HG03066 (cell line): ENCODE measurements at regions not wholly inside any gene's neighbourhood (a gene's known extent, or its start where the extent isn't known, plus 50 kb on each side); places are given as distances from the start of the nearest gene placed in this dataset.

Experiments used
- ATAC-seq: cut with Tn5 transposase; IDR thresholded peaks from one replicate; pipeline ENCODE4 v1.9.1; 2021; ENCODE audit warnings: low read depth; ENCODE audit not compliant: unreplicated experiment

DNA sequence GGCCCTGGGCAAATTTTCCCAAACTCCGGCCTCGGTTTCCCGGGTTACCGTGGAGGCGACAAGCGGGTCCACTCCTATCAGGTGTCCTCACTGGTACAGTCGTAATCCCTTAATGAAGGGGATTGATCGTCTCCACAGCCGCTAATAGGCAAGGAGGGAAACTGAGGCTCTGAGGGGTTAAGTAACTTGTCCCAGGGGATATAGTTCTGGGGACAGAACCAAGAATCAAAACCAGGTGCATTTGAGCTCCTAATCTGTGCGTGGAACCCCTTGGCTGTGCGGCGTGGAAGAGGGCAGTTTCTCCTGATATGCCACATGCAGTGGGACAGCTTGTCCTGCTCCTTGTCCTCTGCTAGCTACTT is 157.2 kb downstream of the CYRIA start:
- no peak for ATAC-seq

DNA sequence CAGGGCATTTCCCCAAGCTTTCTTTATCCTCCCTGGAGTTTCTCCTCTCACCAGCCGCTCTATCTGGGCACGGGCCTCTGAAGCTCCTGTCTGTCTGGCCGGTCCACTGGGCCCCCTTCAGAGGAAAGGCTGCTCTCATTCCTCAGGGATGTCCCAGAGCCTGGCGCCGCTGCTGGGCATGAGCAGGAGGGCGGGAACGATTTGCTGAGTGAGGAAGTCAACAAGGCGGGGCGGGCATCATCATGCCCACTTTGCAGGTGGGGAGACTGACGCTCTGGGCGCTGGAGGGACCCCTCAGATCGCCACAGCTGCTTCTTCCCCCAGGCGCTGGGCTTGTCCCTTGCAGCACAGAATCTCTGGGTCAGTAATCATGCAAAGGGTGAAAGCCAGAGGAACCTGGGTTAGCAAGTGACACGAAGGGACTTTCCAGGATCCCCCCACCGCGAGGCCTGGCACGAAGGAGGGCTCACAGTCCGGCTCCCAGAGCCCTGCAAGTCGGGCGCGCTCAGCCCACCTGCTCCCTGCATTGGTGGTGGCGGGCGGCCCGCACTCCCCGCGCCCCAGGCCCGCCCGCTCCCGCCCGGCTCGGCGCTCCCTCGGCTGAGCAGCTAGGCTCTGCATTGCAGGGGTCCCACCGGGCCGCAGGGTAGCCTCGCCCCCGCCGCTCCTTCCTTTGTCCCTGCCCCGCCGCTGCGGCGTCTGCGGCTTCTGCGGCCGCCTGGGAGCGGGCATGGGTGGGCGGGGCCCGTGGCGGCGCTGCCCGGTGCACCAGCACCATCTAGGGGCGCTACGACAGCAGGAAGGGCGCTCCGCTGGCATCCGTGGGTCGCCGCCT is 157.8 kb downstream of the CYRIA start:
- ATAC-seq = no peak

- no peak for ATAC-seq
Measured at GRCh38 chr2:16506366-16506765, 159.3 kb downstream of the CYRIA start.

DNA sequence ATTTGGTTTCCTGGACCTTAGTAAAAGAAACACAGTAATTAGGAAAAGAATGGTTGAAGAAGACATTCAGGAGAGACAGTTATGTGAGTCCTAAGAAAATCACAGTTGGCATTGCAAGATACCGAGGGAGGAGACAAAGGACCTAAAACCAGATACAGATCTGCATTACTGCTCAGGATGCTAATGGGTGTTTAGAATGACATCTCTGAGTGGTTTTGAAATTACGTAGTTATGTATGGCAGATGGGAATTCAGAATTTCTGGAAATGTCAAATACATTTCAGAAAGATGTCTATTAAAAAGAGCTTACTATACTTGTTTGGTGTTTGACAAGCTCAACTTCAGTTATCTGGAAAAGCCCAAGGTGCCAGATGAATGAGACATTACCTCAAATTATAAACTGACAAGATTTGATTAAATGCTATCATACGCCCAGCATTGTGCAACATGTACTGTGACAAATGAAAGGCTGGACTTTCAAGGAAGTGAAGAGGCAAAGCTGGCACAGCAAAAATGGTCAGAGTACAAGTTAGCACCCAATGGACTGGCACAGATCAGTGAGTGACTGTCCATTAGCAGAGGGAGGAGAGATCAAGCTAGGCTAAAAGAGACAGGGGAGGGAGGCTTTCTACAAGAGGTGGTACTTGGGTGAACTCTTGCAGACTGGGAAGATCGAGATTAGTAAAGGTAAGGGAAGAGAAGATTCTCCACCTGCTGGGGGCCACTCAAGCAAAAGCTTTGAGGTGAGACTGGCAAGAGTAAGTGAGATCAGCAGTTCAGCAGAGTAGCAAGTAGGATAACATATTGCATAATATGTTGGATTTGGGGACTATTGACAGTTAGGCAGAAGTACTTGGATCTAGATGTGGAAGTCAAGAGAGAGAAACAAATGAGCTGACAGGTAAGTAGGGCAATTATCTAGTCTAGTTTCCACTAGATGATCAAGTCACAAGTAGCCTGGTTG is 168.9 kb downstream of the CYRIA start:
- no peak for ATAC-seq

- no peak for ATAC-seq
Measured at GRCh38 chr2:16495509-16496208, 170.0 kb downstream of the CYRIA start.

DNA sequence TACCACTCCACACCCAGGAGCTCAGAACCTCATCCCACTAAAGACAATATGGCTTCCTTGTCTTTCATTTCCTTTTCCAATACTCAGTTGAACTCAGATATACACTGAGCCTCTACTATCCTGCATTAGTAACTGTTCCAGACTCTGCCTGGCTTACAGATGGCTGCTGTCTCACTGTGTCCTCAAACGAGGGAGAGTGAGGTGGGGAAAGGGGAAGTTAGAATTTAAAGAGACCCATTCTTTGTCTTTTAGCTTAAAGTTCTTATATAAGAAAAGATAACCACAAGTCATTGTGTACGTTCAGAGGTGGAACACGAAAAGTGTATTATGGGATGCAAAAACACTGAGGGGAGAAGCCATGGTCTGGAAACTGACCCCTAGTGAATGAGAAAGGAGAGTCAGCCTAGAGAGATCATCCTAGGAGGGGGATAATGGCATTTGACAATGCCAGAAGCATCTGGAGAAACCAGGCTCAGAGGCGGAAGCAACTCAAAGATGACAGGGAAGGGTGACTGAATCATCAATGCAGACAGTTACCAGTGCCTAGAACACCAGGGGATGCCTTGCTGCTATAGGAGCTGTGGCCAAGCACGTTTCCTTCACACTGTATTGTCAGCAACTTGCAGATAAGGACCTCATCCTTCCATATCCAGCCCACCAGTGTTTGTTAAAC is 170.7 kb downstream of the CYRIA start:
- ATAC-seq = no peak

- no peak for ATAC-seq
Measured at GRCh38 chr2:16493788-16494187, 171.8 kb downstream of the CYRIA start.

GRCh38 chr2:16487686-16488085 is 177.9 kb downstream of the CYRIA start:
- ATAC-seq = no peak

DNA sequence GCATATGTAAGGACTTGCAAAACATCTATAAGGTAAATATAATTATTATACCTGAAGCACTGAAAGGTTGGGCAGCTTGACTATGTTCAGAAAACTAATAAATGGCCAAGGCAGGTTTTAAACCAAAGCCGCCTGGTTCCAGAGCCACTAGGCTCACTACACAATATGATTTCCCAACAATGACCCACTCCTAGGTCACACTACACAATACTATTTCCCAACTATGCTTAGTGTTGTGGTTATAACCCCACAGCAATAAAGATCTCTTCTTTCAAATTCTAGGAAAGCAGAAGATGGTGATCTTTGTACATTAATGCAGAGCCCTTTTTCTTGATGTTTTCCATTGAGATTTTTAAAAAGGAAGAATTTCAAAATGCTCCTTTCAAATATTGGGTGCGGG is 180.4 kb downstream of the CYRIA start:
- ATAC-seq = no peak

- ATAC-seq = no peak
Measured at GRCh38 chr2:16482460-16482859, 183.2 kb downstream of the CYRIA start.

- ATAC-seq = no peak
Measured at GRCh38 chr2:16481351-16481750, 184.3 kb downstream of the CYRIA start.

DNA sequence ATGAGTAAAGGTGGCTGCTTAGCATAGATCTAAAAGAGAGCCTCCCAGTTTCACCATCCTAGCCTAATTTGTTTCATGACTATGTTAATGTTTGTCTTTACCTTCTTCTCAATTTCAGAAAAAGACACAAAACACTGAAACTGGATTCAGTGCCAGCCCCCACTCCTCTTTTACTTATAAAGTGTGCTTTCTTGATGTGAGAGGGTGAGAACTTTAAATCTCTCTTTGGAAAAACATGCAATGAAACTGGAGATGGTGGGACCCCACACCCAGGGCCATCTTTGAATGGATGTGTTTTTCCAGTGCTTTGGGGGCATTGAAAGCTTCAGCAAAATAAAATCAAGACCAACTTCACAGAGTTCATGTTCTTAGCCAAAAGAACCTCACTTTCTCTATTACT is 185.9 kb downstream of the CYRIA start:
- no peak for ATAC-seq

- no peak for ATAC-seq
Measured at GRCh38 chr2:16478434-16479210, 187.0 kb downstream of the CYRIA start.

DNA sequence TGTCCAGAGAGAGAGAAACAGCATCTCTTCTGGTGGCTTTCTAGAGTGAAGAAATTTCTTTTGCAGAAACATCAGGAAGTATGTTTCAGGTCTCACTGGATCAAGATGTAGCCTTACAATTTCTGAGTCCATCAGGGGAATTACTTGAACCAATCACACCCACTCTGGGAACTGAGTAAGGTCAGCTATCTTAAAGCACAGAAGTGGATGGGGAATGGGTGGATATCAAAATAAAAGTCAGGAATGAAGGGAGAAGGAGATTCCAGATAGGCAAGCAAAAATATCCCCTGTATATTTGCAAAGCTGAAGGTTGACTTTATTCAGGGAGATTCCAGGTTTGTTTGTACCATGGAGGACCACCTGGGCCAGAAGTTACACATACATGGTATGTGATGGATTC is 188.0 kb downstream of the CYRIA start:
- ATAC-seq = no peak

DNA sequence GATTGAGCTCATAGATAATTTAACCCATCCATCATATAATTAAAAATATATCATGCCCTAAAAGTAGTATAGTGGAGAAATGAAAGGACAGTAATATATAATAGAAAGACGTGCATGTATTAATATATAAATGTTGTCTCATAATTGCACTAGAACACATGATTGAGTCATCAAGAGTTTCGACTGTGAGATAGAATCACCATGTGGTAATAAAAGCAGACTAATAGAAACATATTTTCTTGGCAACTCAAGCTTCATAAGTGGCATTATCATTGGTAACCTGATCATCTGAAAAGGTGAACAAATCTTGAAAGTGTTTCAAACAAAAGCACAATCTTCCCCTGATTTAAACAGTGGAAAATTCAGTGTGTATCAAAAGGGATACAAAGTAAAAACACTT is 188.8 kb downstream of the CYRIA start:
- ATAC-seq = no peak

GRCh38 chr2:16475986-16476567 is 189.6 kb downstream of the CYRIA start:
- ATAC-seq = no peak

DNA sequence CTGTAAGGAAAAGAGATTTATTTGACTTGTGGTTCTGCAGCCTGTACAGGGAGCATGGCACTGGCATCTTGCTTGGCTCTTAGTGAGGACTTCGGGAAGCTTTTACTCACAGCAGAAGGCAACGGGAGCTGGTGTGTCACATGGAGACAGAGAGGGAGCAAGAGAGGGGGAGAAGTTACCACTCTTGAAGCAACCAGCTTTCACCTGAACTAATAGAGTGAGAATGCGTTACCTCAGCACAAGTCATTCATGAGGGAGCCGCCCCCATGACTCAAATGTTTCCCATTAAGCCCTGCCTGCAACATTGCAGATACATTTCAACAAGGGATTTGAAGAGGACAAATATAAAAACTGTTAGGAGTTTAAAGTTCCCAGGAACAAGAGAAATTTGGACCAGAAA is 190.0 kb downstream of the CYRIA start:
- ATAC-seq = no peak

GRCh38 chr2:16473575-16473974 is 192.1 kb downstream of the CYRIA start:
- ATAC-seq = no peak

DNA sequence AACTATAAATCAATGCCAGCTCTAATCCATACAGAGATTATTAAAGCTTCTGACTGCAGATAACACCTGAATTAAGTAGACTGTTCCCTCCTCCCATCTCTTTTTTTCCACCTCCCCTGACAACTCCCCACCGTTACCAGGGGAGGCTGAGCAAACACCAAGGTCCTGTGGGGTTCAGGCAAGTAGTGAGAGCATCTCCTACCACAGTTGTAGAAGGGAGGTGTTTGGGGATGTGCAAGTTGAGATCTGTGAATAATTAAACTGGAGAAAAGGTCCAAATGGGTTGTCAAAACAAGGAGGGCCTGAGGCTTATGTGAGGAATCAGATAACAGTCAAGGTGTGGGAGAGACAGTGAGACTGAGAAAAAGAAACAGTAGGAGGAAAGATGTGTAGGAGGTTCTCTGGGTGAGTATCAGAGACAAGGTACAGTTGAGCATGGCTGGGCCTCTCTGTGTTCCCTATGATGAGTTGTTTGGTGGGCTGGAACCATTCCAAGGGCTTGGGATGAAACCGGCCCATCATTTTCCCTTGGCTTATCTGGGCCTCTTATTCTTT is 194.6 kb downstream of the CYRIA start:
- no peak for ATAC-seq
